HepG2 (cell line): ENCODE measurements at regions not wholly inside any gene's neighbourhood (a gene's known extent, or its start where the extent isn't known, plus 50 kb on each side); places are given as distances from the start of the nearest gene placed in this dataset.

Experiments
- ATAC-seq: fragments of 200-7000 bp; cut with Tn5 transposase; 3 replicates; pipeline ENCODE4 v1.9.1; 2020; ENCODE audit warnings: mild to moderate bottlenecking, moderate library complexity
- BruUV-seq: library from RNA; stranded (reverse); fragments of 400-500 nt; replicated peaks from 2 replicates; lab custom pipeline; 2021; lab: Mats Ljungman, UMichigan
- CTCF ChIA-PET: fragments of 300-600 bp; formaldehyde crosslinking; extraction: SDS; loops from one replicate; lab custom pipeline; 2021; ENCODE audit warnings: low total read pairs, inconsistent platforms, low intra/inter-chr PET ratio; lab: Yijun Ruan, JAX
- POLR2A ChIA-PET: fragments of 350-600 bp; sonication (Branson Sonifier 250); formaldehyde crosslinking; loops from one replicate; lab custom pipeline; 2020; ENCODE audit warnings: antibody characterized with exemption, inconsistent platforms; lab: Yijun Ruan, JAX
- DNase-seq: peaks from one replicate; pipeline ENCODE4 v3.0.0-alpha.2; 2015; ENCODE audit warnings: low spot score
- FAIRE-seq: peaks from 3 replicates; lab custom pipeline; 2011; peaks lifted over from hg19 to GRCh38; lab: Jason Lieb, UNC
- H2AFZ ChIP-seq: one replicate; pipeline ENCODE4 v1.6.1; 2011; ENCODE audit warnings: low read length, inconsistent platforms
- H3K27ac ChIP-seq: fragments of 300-600 bp; 3 replicates; pipeline ENCODE4 v1.8.0; 2011; ENCODE audit warnings: mixed run types, mild to moderate bottlenecking, mixed read lengths, low read length, inconsistent platforms; ENCODE audit not compliant: insufficient read depth; ENCODE audit errors: extremely low read length
- H3K27me3 ChIP-seq, 2 experiments: fragments of 200-600 bp in 1 of 2; 2 replicates in 1 of 2; 3 replicates in 1 of 2; pipeline versions ENCODE4 v1.6.0 to v1.8.0; 2011; ENCODE audit warnings: low read length in 2 of 2, mild to moderate bottlenecking in 2 of 2, moderate library complexity in 2 of 2, inconsistent platforms in 1 of 2; ENCODE audit not compliant: insufficient read depth in 2 of 2, control insufficient read depth in 1 of 2
- H3K36me3 ChIP-seq, 2 experiments: fragments of 200-600 bp in 1 of 2; replicated peaks in 1 of 2; 2 replicates in 1 of 2; 3 replicates in 1 of 2; pipeline versions ENCODE4 v1.5.1 to v1.8.0; 2011; ENCODE audit warnings: low read length in 2 of 2, inconsistent platforms in 1 of 2; ENCODE audit not compliant: insufficient read depth in 2 of 2, control insufficient read depth in 1 of 2
- H3K4me1 ChIP-seq: 2 replicates; pipeline ENCODE4 v1.5.1; 2012; ENCODE audit warnings: low read length, inconsistent platforms; ENCODE audit not compliant: insufficient read depth
- H3K4me2 ChIP-seq: 2 replicates; pipeline ENCODE4 v1.6.0; 2011; ENCODE audit warnings: low read depth, low read length, inconsistent platforms
- H3K4me3 ChIP-seq, 3 experiments: fragments of 200-600 bp in 1 of 3; sonication (generic), shearing (Covaris generic) in 1 of 3; replicated peaks in 1 of 3; 2 replicates each; pipeline ENCODE4 v1.5.1; 2011 to 2016; ENCODE audit warnings: low read length in 3 of 3, inconsistent platforms in 2 of 3, low read depth in 2 of 3, mild to moderate bottlenecking in 2 of 3, control low read depth in 1 of 3, mixed read lengths in 1 of 3; ENCODE audit not compliant: insufficient read depth in 1 of 3
- H3K79me2 ChIP-seq: one replicate; pipeline ENCODE4 v1.6.1; 2011; ENCODE audit warnings: low read length, inconsistent platforms; ENCODE audit not compliant: insufficient read depth
- H3K9ac ChIP-seq: 2 replicates; pipeline ENCODE4 v1.6.0; 2011; ENCODE audit warnings: mild to moderate bottlenecking, low read depth, low read length, inconsistent platforms; ENCODE audit not compliant: insufficient read depth
- H3K9me3 ChIP-seq: 2 replicates; pipeline ENCODE4 v1.5.1; 2012; ENCODE audit warnings: mild to moderate bottlenecking, low read length
- H4K20me1 ChIP-seq: 2 replicates; pipeline ENCODE4 v1.6.0; 2011; ENCODE audit warnings: inconsistent platforms, mild to moderate bottlenecking, low read length, moderate library complexity; ENCODE audit not compliant: insufficient read depth
- CEBPB ChIP-seq: IDR thresholded peaks from 2 replicates; pipeline ENCODE4 v1.6.1; 2011; ENCODE audit warnings: low read depth, low read length, improper control_type of control experiment, borderline replicate concordance
- MYNN ChIP-seq: sonication (generic); formaldehyde crosslinking; IDR thresholded peaks from 2 replicates; pipeline ENCODE4 v1.4.0; 2020; ENCODE audit warnings: mild to moderate bottlenecking, low read depth, missing genetic modification reagents
- NONO ChIP-seq, 2 experiments: fragments of 450-650 bp in 1 of 2; sonication (generic) in 1 of 2; formaldehyde crosslinking in 1 of 2; IDR thresholded peaks in 1 of 2; conservative IDR thresholded peaks in 1 of 2; 2 replicates each; pipeline versions ENCODE4 v1.6.1 to v1.8.0; 2017 to 2022; ENCODE audit warnings: mild to moderate bottlenecking in 1 of 2, missing genetic modification reagents in 1 of 2, moderate library complexity in 1 of 2
- ZNF224 ChIP-seq: sonication (generic); formaldehyde crosslinking; IDR thresholded peaks from 2 replicates; pipeline ENCODE4 v1.5.0; 2020; ENCODE audit warnings: mild to moderate bottlenecking, missing genetic modification reagents
- ZSCAN30 ChIP-seq: sonication (generic); formaldehyde crosslinking; IDR thresholded peaks from 2 replicates; pipeline ENCODE4 v1.5.0; 2020; ENCODE audit warnings: mild to moderate bottlenecking, missing genetic modification reagents
- WGBS: methylation state at CpG from one replicate; pipeline ENCODE4 v1.1.6; 2017; ENCODE audit warnings: low lambda C conversion rate; 5-methylcytosine and 5-hydroxymethylcytosine counted together
- in situ Hi-C: cut with HindIII; loops from 2 replicates; pipeline ENCODE4 v1.10.0; 2017; ENCODE audit warnings: low pct_unique_long_range_greater_than_20kb; ENCODE audit not compliant: extremely low pct_ligation_motif_present
- intact Hi-C: fragments of 100-400 bp; cut with micrococcal nuclease; formaldehyde crosslinking; loops from one replicate; pipeline ENCODE4 v1.10.0; 2022; ENCODE audit not compliant: unreplicated experiment

DNA sequence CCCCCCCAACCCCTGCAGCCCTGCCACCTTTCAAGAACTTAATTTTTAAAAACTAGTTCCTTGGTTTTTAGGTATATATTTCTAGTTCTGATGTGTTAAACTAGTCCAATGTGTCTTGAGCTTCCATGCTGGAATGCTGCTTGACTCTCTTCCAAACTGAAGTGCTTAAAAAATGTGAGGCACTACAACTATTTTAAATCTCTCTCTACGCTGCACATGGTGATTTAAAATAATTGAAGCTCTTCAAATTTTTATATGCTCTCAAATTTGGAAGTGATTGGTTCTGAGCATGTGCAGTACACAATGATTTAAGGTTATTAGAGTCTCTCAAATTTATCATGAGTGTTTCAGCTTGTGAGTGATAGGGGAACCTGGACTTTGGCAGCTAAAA is 192.6 kb upstream of the ZEB2 start (continued):
- TF ChIP-seq NONO (IDR thresholded peaks at IDR 0.05) (no peak), NONO (CRISPR knock-in tag; conservative IDR thresholded peaks at IDR 0.05) (no peak)

DNA sequence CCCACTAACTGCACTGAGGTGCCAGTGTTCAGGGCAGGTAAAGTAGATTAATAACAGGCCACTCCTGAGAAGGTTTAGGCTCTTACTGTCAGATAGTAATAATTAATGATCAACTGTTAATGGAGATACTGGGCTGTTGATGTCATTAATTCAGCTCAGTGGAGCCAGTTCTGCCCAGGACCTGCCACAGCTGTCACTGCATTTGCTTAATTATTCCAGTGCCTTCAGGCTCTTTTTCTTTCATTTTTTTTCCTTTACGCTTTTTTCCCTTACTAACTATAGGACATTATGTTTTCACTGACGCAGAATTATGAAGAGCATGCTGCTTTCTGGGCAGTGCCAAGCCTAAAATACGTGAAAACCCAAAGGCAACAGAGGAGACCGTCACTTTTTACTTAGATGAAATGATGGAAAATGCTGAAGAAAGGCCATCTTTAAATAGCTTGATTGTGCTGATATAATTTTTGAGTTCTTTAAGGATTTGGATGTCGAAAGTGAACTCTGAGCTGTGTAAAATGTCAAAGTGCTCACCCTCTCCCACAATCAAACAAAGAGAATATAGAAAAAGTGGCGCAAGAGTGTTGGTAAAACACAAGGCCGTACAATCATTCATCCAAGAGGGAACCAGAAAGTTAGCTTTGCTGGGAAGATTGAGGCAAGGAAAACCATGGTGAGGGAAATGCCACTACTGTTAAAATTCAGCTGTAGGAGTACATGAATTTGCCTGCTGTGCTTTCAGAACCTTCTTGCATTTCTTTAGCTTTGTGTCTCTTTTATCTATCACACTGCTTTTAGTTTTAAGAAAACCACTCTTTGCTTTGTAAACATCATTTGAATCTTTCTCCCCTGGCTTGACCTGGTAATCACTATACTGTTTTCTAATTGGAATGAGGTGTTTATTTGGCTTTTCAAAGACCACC is 192.0 kb upstream of the ZEB2 start:
- CTCF ChIA-PET, result no interaction called here
- Histone ChIP-seq H4K20me1 (no peaks in the 10 kb centered on the region), H3K4me3 (no peak overlapping the region), H2AFZ (no peak overlapping the region), H3K27me3 (no peaks in the 10 kb centered on the region), H3K4me1 (no peaks in the 10 kb centered on the region), H3K9ac (no peak overlapping the region), H3K9me3 (peaks cover 17% of the 10 kb centered on the region), H3K36me3 (no peaks in the 10 kb centered on the region), H3K4me2 (no peak overlapping the region), H3K27ac (no peak overlapping the region), H3K79me2 (no peaks in the 10 kb centered on the region)
- FAIRE-seq, result no peak
- peak; percentile 39; the same call in 1 of the 3 replicates for ATAC-seq
- TF ChIP-seq ZSCAN30 (CRISPR knock-in tag), result no peak
- no peak for DNase-seq
- in situ Hi-C loops (no loop called here), intact Hi-C loops (no loop called here)
- BruUV-seq, result no TSS peak
- WGBS, result 13% methylated on average over 7 of the region's 7 CpGs
- POLR2A ChIA-PET, result no interaction called here

DNA sequence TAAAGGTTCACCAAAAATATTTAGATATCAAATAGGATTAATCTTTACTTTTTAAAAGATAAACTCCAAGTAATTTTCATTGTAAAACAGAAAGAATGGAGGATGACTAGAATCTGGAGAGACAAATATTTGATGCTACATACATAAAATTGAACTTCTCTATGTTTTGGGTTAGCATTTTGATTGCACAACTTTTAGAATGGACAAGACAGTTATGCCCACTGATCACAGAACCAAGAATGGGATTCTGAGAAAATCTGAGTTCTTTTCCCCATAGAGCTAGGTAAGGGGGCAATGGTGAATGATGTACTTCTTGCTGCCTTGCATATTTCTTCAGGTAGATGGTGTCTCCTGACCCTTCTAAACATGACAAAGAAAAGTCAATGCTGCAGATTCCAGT is 191.2 kb upstream of the ZEB2 start:
- DNase-seq (no peak), FAIRE-seq (no peak), ATAC-seq (no peak)
- intact Hi-C loops, result no loop called here
- H3K4me2 ChIP-seq, result no peak overlapping the region
- in situ Hi-C loops, result no loop called here
- H2AFZ ChIP-seq, result no peak overlapping the region
- no TSS peak for BruUV-seq
- no peaks in the 10 kb centered on the region for H3K4me1 ChIP-seq
- no peak overlapping the region for H3K27ac ChIP-seq
- H3K9me3 ChIP-seq, result peaks cover 13% of the 10 kb centered on the region
- H3K9ac ChIP-seq, result no peak overlapping the region
- TF ChIP-seq CEBPB (peak; percentile 61; the same call in 1 of the 2 replicates), ZNF224 (CRISPR knock-in tag) (no peak), MYNN (CRISPR knock-in tag) (no peak)
- CTCF ChIA-PET, result no interaction called here
- H3K4me3 ChIP-seq, result no peak overlapping the region
- H3K27me3 ChIP-seq, result no peaks in the 10 kb centered on the region
- H4K20me1 ChIP-seq, result no peaks in the 10 kb centered on the region
- H3K79me2 ChIP-seq, result no peaks in the 10 kb centered on the region
- H3K36me3 ChIP-seq, result no peaks in the 10 kb centered on the region
- POLR2A ChIA-PET, result no interaction called here
